GM18502 (cell line): ENCODE measurements at regions not wholly inside any gene's neighbourhood (a gene's known extent, or its start where the extent isn't known, plus 50 kb on each side); places are given as distances from the start of the nearest gene placed in this dataset.

Source experiments
- ATAC-seq: cut with Tn5 transposase; IDR thresholded peaks from one replicate; pipeline ENCODE4 v1.9.1; 2021; ENCODE audit warnings: mild to moderate bottlenecking; ENCODE audit not compliant: unreplicated experiment, poor library complexity

- no peak for ATAC-seq
Observed at GRCh38 chr2:103734911-103735310, 973.1 kb downstream of the TMEM182 start.

DNA sequence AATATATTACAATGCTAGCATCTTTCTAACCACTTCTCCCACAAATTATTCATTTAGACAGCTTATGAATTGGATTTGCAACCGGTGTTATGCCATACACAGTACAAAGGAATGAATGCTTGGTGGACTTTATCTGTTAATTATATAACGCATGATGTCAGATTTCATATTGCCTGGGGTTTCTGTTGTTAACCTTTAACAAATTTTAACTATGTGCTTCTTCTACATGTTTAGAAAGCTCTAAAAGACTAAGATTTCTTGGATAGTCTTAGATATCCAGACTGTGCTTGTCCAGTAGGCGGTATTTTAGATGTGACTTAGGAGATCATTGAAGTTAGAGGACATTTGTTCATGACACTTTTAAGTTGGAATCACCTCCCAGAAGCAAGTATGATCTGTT, 976.3 kb downstream of the TMEM182 start:
- no peak for ATAC-seq

- ATAC-seq, result no peak
Observed at GRCh38 chr2:103738606-103739005, 976.8 kb downstream of the TMEM182 start.

GRCh38 chr2:103739186-103739585, 977.4 kb downstream of the TMEM182 start:
- ATAC-seq, result no peak

GRCh38 chr2:103739921-103740320, 978.1 kb downstream of the TMEM182 start:
- no peak for ATAC-seq

DNA sequence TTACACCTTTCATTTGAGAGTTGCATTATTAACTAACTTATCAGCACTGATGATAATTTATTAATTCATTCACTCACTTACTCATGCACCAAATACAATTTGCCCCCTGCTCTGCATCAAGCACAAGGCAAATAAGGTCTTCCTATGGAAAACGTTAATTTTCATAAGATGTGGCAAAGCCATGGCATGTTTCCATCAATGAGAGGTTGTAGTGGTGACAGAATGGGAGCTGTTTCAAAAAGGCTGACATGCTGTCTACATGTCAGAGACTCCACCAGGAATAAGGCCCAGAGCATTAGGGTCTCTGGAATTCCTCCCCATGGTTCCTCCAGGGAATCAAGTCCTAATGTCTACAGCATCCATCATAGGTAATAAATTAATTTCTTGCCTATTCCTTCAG, 978.8 kb downstream of the TMEM182 start:
- no peak for ATAC-seq

GRCh38 chr2:103743195-103743594, 981.4 kb downstream of the TMEM182 start:
- ATAC-seq, result no peak

- no peak for ATAC-seq
Observed at GRCh38 chr2:103754530-103754929, 992.7 kb downstream of the TMEM182 start.

GRCh38 chr2:103773884-103774283, 1012.1 kb downstream of the TMEM182 start:
- no peak for ATAC-seq

GRCh38 chr2:103780088-103780702, 1018.4 kb downstream of the TMEM182 start:
- ATAC-seq, result no peak

- ATAC-seq, result no peak
Observed at GRCh38 chr2:103781313-103781712, 1019.5 kb downstream of the TMEM182 start.

- ATAC-seq, result no peak
Observed at GRCh38 chr2:103784261-103784660, 1022.4 kb downstream of the TMEM182 start.

DNA sequence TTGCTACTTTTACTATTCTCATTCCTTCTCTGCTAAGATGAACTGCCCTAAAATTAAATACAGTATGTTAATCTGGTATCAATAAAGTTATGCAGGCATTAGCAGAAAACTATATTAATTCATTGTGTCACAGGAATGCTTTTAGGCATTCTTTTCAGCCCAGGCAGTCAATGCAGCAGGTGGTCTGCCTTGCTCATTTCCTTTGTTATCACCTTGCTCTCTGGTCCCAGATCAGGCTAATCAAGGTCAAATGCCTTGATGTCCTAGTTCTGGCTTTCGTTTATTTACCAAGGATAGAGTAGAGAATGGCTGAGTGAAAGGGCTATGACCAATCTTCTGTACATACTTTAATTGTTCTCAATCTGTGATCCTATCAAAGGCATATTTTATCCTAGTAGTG, 1023.6 kb downstream of the TMEM182 start:
- no peak for ATAC-seq

DNA sequence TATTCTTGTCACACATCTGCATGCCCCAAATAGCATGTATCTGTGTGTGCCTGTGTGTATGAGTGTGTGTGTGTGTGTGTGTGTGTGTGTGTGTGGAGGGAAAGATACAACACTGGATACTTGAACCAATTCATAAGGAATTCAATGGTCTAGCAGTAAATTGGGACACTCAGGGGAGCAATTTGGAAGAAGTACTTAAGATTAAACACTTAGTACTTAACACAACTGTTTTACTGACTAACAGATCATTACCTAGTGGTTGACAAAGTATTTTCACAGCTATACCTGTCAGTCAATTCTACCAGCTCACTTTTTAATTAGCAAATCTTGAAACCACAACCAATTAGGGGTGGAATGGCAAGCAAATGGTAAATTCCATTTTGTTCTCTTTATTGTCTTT, 1024.1 kb downstream of the TMEM182 start:
- no peak for ATAC-seq

DNA sequence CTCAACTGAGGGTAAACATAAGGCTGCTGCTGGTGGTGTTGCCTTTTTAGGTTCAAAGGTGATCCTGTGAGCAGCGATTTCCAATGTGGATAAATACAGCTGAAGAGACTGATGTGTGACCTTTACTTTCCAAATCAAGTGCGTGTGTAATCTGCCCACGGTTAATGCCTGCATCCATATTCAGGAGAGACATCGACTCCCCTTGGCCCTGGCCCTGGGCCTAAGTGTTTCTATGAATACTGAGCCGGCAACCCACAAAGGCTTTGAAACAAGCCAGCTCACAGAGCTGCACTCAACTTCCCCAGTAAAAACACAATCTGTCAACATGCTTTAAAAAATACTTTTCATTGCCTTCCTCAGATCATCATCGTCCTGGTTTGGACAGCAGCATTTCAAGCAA, 1026.6 kb downstream of the TMEM182 start:
- ATAC-seq, result no peak

DNA sequence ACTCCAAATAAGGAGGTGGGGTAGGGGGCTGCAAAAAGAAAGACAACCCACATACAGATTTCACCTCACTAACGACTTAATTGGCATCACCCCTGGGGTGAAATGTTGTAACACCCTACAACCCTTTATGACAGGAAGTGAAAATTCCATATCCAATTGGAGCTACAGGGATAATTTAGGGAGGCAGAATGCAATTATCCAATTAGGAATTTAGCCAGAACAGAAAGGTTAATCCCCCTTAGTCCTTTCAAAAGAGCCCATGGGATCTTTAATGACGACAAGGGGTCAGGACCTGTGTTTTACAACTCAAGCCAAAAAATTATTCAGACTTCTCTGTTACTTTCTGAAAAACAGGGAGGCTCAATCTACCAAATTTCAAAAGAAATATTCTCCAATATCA, 1027.1 kb downstream of the TMEM182 start:
- ATAC-seq, result no peak

GRCh38 chr2:103789381-103790095, 1027.7 kb downstream of the TMEM182 start:
- ATAC-seq, result no peak

GRCh38 chr2:103792042-103792441, 1030.2 kb downstream of the TMEM182 start:
- ATAC-seq, result no peak

DNA sequence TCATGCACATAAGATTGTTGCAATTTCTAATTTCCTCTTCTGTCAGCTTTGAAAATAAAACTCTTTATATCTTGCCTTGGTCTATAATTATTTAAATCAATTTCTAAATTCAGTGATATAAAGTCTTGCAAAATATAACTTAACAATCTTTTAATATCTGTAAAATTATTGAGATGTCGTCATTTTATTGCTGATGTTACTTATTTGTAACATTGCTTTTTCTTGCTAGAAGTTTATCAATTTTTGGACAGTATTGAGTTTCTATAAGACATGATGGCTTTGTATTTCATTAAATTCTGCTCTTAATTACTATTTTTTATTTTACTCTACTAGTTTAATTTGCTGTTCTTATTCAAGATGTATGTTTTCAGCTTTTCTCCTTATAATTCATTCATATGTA, 1036.5 kb downstream of the TMEM182 start:
- ATAC-seq, result no peak

DNA sequence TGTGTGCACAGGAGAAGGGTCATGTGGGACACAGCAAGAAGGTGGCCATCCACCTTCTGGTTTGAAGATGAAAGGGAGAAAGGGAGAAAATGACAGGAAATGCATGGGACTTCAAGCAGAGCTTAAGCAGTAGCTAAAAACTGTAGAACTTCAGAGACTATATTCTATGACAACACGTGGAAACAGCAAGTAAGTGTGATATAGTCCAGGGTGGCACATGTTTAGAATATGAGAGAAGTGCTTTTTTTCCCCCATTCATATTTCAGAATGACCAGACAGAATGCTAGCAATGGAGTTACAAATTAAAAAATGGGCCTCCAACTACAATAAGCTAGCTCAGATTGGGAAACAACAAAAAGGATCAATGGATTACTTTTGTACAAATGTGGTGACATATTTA, 1042.2 kb downstream of the TMEM182 start:
- no peak for ATAC-seq

- ATAC-seq, result no peak
Observed at GRCh38 chr2:103805746-103806145, 1043.9 kb downstream of the TMEM182 start.

DNA sequence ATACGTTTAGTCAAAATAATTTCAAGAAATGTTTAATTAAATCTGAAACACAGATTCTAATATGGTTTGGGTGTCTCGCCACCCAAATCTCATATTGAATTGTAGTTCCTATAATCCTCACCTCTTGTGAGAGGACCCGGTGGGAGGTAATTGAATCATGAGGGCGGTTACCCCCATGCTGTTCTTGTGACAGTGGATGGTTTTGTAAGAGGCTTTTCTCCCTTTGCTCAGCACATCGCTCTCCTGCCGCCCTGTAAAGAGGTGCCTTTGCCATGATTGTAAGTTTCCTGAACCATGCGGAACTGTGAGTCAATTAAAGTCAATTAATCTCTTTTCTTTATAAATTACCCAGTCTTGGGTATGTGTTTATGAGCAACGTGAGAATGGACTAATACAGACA, 1045.1 kb upstream of the POU3F3 start:
- ATAC-seq, result no peak
